ENCODE measurements at regions not wholly inside any gene's neighbourhood (a gene's known extent, or its start where the extent isn't known, plus 50 kb on each side); places are given as distances from the start of the nearest gene placed in this dataset.

- DNase-seq = no peak
- H3K79me1 ChIP-seq (ENCODE audit: insufficient read depth, low read depth, low read length, poor library complexity, severe bottlenecking) = no peaks in the 10 kb centered on the region
- TF ChIP-seq CTCF (conservative IDR thresholded peaks at IDR 0.05) = no peak
- no peaks in the 10 kb centered on the region for H3K79me2 ChIP-seq (ENCODE audit: insufficient read depth, low read length)
- no peak overlapping the region for H3K27ac ChIP-seq (ENCODE audit: insufficient read length, low read depth, low read length)
- H3K14ac ChIP-seq (ENCODE audit: insufficient read depth, low read length) = no peak overlapping the region
- no peak overlapping the region for H2BK15ac ChIP-seq (ENCODE audit: low read depth, low read length)
- H2AFZ ChIP-seq (ENCODE audit: low read length) = no peak overlapping the region
- no peaks in the 10 kb centered on the region for H4K20me1 ChIP-seq (ENCODE audit: control insufficient read depth, insufficient read depth, insufficient read length)
- no peak overlapping the region for H2BK20ac ChIP-seq (ENCODE audit: low read depth, low read length, poor library complexity, severe bottlenecking)
- no peaks in the 10 kb centered on the region for H3K27me3 Mint-ChIP-seq (ENCODE audit: low read depth)
- no CpG with 5 or more reads among the region's 2 CpGs for WGBS (ENCODE audit: extremely low coverage, insufficient read length, low lambda C conversion rate)
- no peak overlapping the region for H3K4me2 ChIP-seq (ENCODE audit: insufficient read depth, insufficient read length, low read length)
- H4K91ac ChIP-seq (ENCODE audit: insufficient read length, low read depth, low read length) = no peak overlapping the region
- no peaks in the 10 kb centered on the region; a peak in 1 of 7 replicates for H3K36me3 Mint-ChIP-seq (ENCODE audit: insufficient read depth in 1 of 3, low read depth in 3 of 3)
- H3K9me3 Mint-ChIP-seq = no peaks in the 10 kb centered on the region
- peaks cover 34% of the 10 kb centered on the region; the same call in 1 of the 2 replicates for H3K4me1 ChIP-seq (ENCODE audit: insufficient read depth, low read length)
- H2BK5ac ChIP-seq (ENCODE audit: insufficient read length, low read length) = no peak overlapping the region
- H3K56ac ChIP-seq (ENCODE audit: insufficient read length, low read depth, low read length) = no peak overlapping the region
- no peak overlapping the region; a peak in 1 of 7 replicates for H3K27ac Mint-ChIP-seq
- H3K23me2 ChIP-seq (ENCODE audit: insufficient read length, low read depth, low read length, poor library complexity, severe bottlenecking) = no peaks in the 10 kb centered on the region
- no peak overlapping the region for H3K4ac ChIP-seq (ENCODE audit: low read depth, low read length)
- H3K27me3 ChIP-seq (ENCODE audit: insufficient read depth, low read length) = no peaks in the 10 kb centered on the region
- H2BK120ac ChIP-seq (ENCODE audit: low read depth, low read length, poor library complexity, severe bottlenecking) = no peak overlapping the region
- no peak overlapping the region for H4K5ac ChIP-seq (ENCODE audit: insufficient read length, low read depth, low read length)
- no peaks in the 10 kb centered on the region for H3K9me3 ChIP-seq (ENCODE audit: control insufficient read depth, low read depth, low read length)
- H3K9ac ChIP-seq (ENCODE audit: extremely low read depth, insufficient read length, low read length) = no peak overlapping the region
- peaks cover 49 to 51% of the 10 kb centered on the region in 2 experiments for H3K4me1 Mint-ChIP-seq
- no peak overlapping the region for H4K8ac ChIP-seq (replicated peaks; ENCODE audit: insufficient read length, low read depth, low read length)
- no peak overlapping the region for H3K4me3 Mint-ChIP-seq
- H2BK12ac ChIP-seq (ENCODE audit: insufficient read length, low read depth, low read length) = no peak overlapping the region
- H3K23ac ChIP-seq (ENCODE audit: insufficient read length, low read depth, low read length) = no peak overlapping the region
- no peak overlapping the region for H2AK5ac ChIP-seq (ENCODE audit: insufficient read length, low read length)
- H3K18ac ChIP-seq (ENCODE audit: insufficient read length, low read depth, low read length) = no peak overlapping the region
- no peak overlapping the region for H3T11ph ChIP-seq (ENCODE audit: low read length)
Observed at GRCh38 chr6:14642842-14643241, 525.3 kb downstream of the CD83 start.
